Mammary epithelial cell (primary cell): ENCODE measurements at regions not wholly inside any gene's neighbourhood (a gene's known extent, or its start where the extent isn't known, plus 50 kb on each side); places are given as distances from the start of the nearest gene placed in this dataset.

Experiments
- CTCF ChIP-seq, 2 donors: IDR thresholded peaks in 1 of 2; conservative IDR thresholded peaks in 1 of 2; 2 replicates each; pipeline ENCODE4 v1.5.1; 2011 to 2012; ENCODE audit warnings: inconsistent platforms in 2 of 2, low read length in 2 of 2, mild to moderate bottlenecking in 2 of 2, control low read depth in 1 of 2, low read depth in 1 of 2; ENCODE audit not compliant: insufficient read depth in 1 of 2; ENCODE audit errors: extremely low read depth in 1 of 2
- EZH2 ChIP-seq: IDR thresholded peaks from 2 replicates; pipeline ENCODE4 v1.6.1; 2012; ENCODE audit warnings: low read length, inconsistent platforms, borderline replicate concordance

GRCh38 chr6:98136333-98136732, 698.0 kb upstream of the POU3F2 start:
- TF ChIP-seq EZH2 (no peak), CTCF (conservative IDR thresholded peaks at IDR 0.05 in 1 of 2, IDR thresholded peaks at IDR 0.05 in 1 of 2; ENCODE audit: extremely low read depth in 1 of 2, insufficient read depth in 1 of 2, low read depth in 1 of 2, low read length in 2 of 2) (no peak)
